ENCODE measurements at regions not wholly inside any gene's neighbourhood (a gene's known extent, or its start where the extent isn't known, plus 50 kb on each side); places are given as distances from the start of the nearest gene placed in this dataset.

- TF ChIP-seq CTCF (IDR thresholded peaks at IDR 0.05; ENCODE audit: insufficient read depth, low read depth, low read length) (no peak), EZH2 (IDR thresholded peaks at IDR 0.05; ENCODE audit: insufficient read depth, low read length) (no peak)
Measured at GRCh38 chr12:83414981-83415380, 728.3 kb downstream of the TMTC2 start.

All from astrocyte (in vitro differentiated cells and primary cell).